MCF 10A (cell line): ENCODE measurements at regions not wholly inside any gene's neighbourhood (a gene's known extent, or its start where the extent isn't known, plus 50 kb on each side); places are given as distances from the start of the nearest gene placed in this dataset.

ENCODE experiments used
- BruUV-seq: library from RNA; stranded (reverse); fragments of 400-500 nt; replicated peaks from 2 replicates; lab custom pipeline; 2021; lab: Mats Ljungman, UMichigan
- CTCF ChIA-PET: fragments of 300-600 bp; sonication (Branson Sonifier 250); formaldehyde crosslinking; extraction: SDS; loops from one replicate; lab custom pipeline; 2021; ENCODE audit warnings: antibody characterized with exemption, inconsistent platforms; lab: Yijun Ruan, JAX
- POLR2A ChIA-PET: fragments of 300-600, 350-650 bp; sonication (Branson Sonifier 250); formaldehyde crosslinking; extraction: SDS; loops from one replicate; lab custom pipeline; 2020; ENCODE audit warnings: antibody characterized with exemption, inconsistent platforms; lab: Yijun Ruan, JAX
- DNase-seq: peaks from one replicate; pipeline ENCODE4 v3.0.0-alpha.2; 2018; ENCODE audit not compliant: unreplicated experiment
- H3K27ac Mint-ChIP-seq: one replicate; pipeline ENCODE4 v1.8.0; 2022; ENCODE audit warnings: mild to moderate bottlenecking, low read depth, mixed read lengths; ENCODE audit not compliant: unreplicated experiment
- H3K27me3 Mint-ChIP-seq: one replicate; pipeline ENCODE4 v1.8.0; 2022; ENCODE audit warnings: mixed read lengths; ENCODE audit not compliant: insufficient read depth, unreplicated experiment
- H3K36me3 Mint-ChIP-seq: one replicate; pipeline ENCODE4 v1.8.0; 2022; ENCODE audit warnings: mild to moderate bottlenecking, moderate library complexity, mixed read lengths; ENCODE audit not compliant: insufficient read depth, unreplicated experiment
- H3K4me1 Mint-ChIP-seq: one replicate; pipeline ENCODE4 v1.8.0; 2022; ENCODE audit warnings: mixed read lengths; ENCODE audit not compliant: insufficient read depth, unreplicated experiment
- H3K4me3 Mint-ChIP-seq: one replicate; pipeline ENCODE4 v1.8.0; 2022; ENCODE audit warnings: mild to moderate bottlenecking, moderate library complexity, mixed read lengths; ENCODE audit not compliant: unreplicated experiment
- H3K9me3 Mint-ChIP-seq: one replicate; pipeline ENCODE4 v1.8.0; 2022; ENCODE audit warnings: mixed read lengths; ENCODE audit not compliant: unreplicated experiment
- CTCF ChIP-seq: fragments of 200-600 bp; IDR thresholded peaks from one replicate; pipeline ENCODE4 v1.8.0; 2022; ENCODE audit warnings: antibody characterized with exemption, mild to moderate bottlenecking; ENCODE audit not compliant: unreplicated experiment
- intact Hi-C: fragments of 100-400 bp; cut with micrococcal nuclease; formaldehyde crosslinking; loops from 2 replicates; pipeline ENCODE4 v1.14.1; 2022

GRCh38 chr13:44652168-44652567 is 76.0 kb upstream of the TSC22D1 start:
- no peak for DNase-seq
- intact Hi-C loops, result no loop called here
- no peak for TF ChIP-seq CTCF
- Mint-ChIP-seq H3K4me3 (no peak overlapping the region), H3K27ac (no peak overlapping the region), H3K36me3 (no peaks in the 10 kb centered on the region), H3K4me1 (no peaks in the 10 kb centered on the region), H3K9me3 (no peaks in the 10 kb centered on the region), H3K27me3 (no peaks in the 10 kb centered on the region)
- BruUV-seq, result no TSS peak
- POLR2A ChIA-PET, result interaction anchor here (1.2 kb wide), 1 partner anchor 12 kb away, joined by 3 read pairs; no protein-coding TSS in a partner anchor
- CTCF ChIA-PET, result interaction anchor here (0.7 to 1.5 kb wide), 2 partner anchors 15 to 29 kb away, joined by 3 to 4 read pairs; no protein-coding TSS in a partner anchor

- no TSS peak for BruUV-seq
- Mint-ChIP-seq H3K27me3 (no peaks in the 10 kb centered on the region), H3K4me1 (no peaks in the 10 kb centered on the region), H3K27ac (no peak overlapping the region), H3K4me3 (no peak overlapping the region), H3K9me3 (no peaks in the 10 kb centered on the region), H3K36me3 (no peaks in the 10 kb centered on the region)
- intact Hi-C loops, result no loop called here
- DNase-seq, result no peak
- CTCF ChIA-PET, result interaction anchor here (0.7 to 1.5 kb wide), 2 partner anchors 16 to 29 kb away, joined by 3 to 4 read pairs; no protein-coding TSS in a partner anchor
- TF ChIP-seq CTCF, result no peak
- POLR2A ChIA-PET, result interaction anchor here (1.2 kb wide), 1 partner anchor 12 kb away, joined by 3 read pairs; no protein-coding TSS in a partner anchor
Observed at GRCh38 chr13:44651724-44652123, 75.6 kb upstream of the TSC22D1 start.

- BruUV-seq, result no TSS peak
- no peak for DNase-seq
- no peaks in the 10 kb centered on the region for H3K9me3 Mint-ChIP-seq
- intact Hi-C loops, result no loop called here
- H3K4me1 Mint-ChIP-seq, result no peaks in the 10 kb centered on the region
- no peak for TF ChIP-seq CTCF
- H3K4me3 Mint-ChIP-seq, result no peak overlapping the region
- H3K27ac Mint-ChIP-seq, result no peak overlapping the region
- POLR2A ChIA-PET, result no interaction called here
- H3K36me3 Mint-ChIP-seq, result no peaks in the 10 kb centered on the region
- CTCF ChIA-PET, result interaction anchor here (0.6 to 1.5 kb wide), 2 partner anchors 16 to 26 kb away, joined by 4 to 6 read pairs; no protein-coding TSS in a partner anchor
- no peaks in the 10 kb centered on the region for H3K27me3 Mint-ChIP-seq
Observed at GRCh38 chr13:44651209-44651608, 75.1 kb upstream of the TSC22D1 start.

GRCh38 chr13:44649834-44650233 is 73.7 kb upstream of the TSC22D1 start:
- no peaks in the 10 kb centered on the region for H3K27me3 Mint-ChIP-seq
- H3K4me3 Mint-ChIP-seq, result no peak overlapping the region
- no peaks in the 10 kb centered on the region for H3K36me3 Mint-ChIP-seq
- no peak for TF ChIP-seq CTCF
- ChIA-PET CTCF (no interaction called here), POLR2A (interaction anchor here (0.7 kb wide), 2 partner anchors 64 to 107 kb away, joined by 4 to 5 read pairs; no protein-coding TSS in a partner anchor)
- intact Hi-C loops, result no loop called here
- no peak for DNase-seq
- no TSS peak for BruUV-seq
- no peak overlapping the region for H3K27ac Mint-ChIP-seq
- H3K4me1 Mint-ChIP-seq, result no peaks in the 10 kb centered on the region
- no peaks in the 10 kb centered on the region for H3K9me3 Mint-ChIP-seq
